HG03175 (cell line): ENCODE measurements at regions not wholly inside any gene's neighbourhood (a gene's known extent, or its start where the extent isn't known, plus 50 kb on each side); places are given as distances from the start of the nearest gene placed in this dataset.

Source experiments
- ATAC-seq: cut with Tn5 transposase; IDR thresholded peaks from one replicate; pipeline ENCODE4 v1.9.1; 2021; ENCODE audit warnings: mild to moderate bottlenecking, moderate library complexity; ENCODE audit not compliant: unreplicated experiment

- ATAC-seq: no peak
These were observed 53.6 kb upstream of the RBMS3 start for GRCh38 chr3:29227307-29227706.
